Calu3 (cell line): ENCODE measurements at regions not wholly inside any gene's neighbourhood (a gene's known extent, or its start where the extent isn't known, plus 50 kb on each side); places are given as distances from the start of the nearest gene placed in this dataset.

Source experiments
- BruUV-seq: library from RNA; stranded (reverse); fragments of 400-500 nt; replicated peaks from 2 replicates; lab custom pipeline; 2021; lab: Mats Ljungman, UMichigan
- CTCF ChIA-PET: fragments of 300-600 bp; sonication (Branson Sonifier 250); formaldehyde crosslinking; loops from one replicate; lab custom pipeline; 2022; ENCODE audit warnings: antibody characterized with exemption; lab: Charles Lee
- DNase-seq: peaks from one replicate; pipeline ENCODE4 v3.0.0; 2022
- H3K27ac Mint-ChIP-seq: one replicate; pipeline ENCODE4 v1.8.0; 2022; ENCODE audit warnings: mixed read lengths; ENCODE audit not compliant: unreplicated experiment
- H3K27me3 Mint-ChIP-seq: one replicate; pipeline ENCODE4 v1.8.0; 2022; ENCODE audit warnings: mixed read lengths; ENCODE audit not compliant: unreplicated experiment
- H3K36me3 Mint-ChIP-seq: one replicate; pipeline ENCODE4 v1.8.0; 2022; ENCODE audit warnings: mild to moderate bottlenecking, moderate library complexity, mixed read lengths; ENCODE audit not compliant: insufficient read depth, unreplicated experiment
- H3K4me1 Mint-ChIP-seq: one replicate; pipeline ENCODE4 v1.8.0; 2022; ENCODE audit warnings: mild to moderate bottlenecking, low read depth, mixed read lengths; ENCODE audit not compliant: unreplicated experiment
- H3K4me3 Mint-ChIP-seq: one replicate; pipeline ENCODE4 v1.8.0; 2022; ENCODE audit warnings: mild to moderate bottlenecking, low read depth, moderate library complexity, mixed read lengths; ENCODE audit not compliant: unreplicated experiment
- H3K9me3 Mint-ChIP-seq: one replicate; pipeline ENCODE4 v1.8.0; 2022; ENCODE audit warnings: low read depth, mixed read lengths; ENCODE audit not compliant: unreplicated experiment
- intact Hi-C: fragments of 100-400 bp; cut with micrococcal nuclease; formaldehyde crosslinking; loops from one replicate; pipeline ENCODE4 v1.10.0; 2022; ENCODE audit not compliant: unreplicated experiment
- TF ChIP-seq, protein P1 (sequence below): fragments of 200-600 bp; IDR thresholded peaks from one replicate; pipeline ENCODE4 v1.8.0; 2022; ENCODE audit warnings: antibody characterized with exemption; ENCODE audit not compliant: unreplicated experiment

DNA sequence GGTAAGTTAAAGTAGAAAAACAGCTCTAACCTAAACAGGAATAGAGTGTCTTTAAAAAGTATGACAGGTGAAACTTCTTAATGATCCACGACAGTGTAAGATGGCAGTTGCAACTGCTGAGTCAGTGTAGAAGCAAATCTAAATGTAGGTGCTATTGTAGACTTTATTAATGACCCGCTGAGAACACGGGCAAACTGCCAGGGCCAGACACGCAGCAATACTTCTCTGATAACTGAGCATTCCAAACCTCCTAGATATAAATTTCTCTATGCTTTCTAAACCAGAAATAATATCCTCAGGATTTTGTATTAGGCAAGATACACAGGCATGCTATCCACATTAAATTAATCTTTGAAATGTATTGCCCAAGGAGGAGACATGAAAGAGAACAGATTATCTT is 1076.4 kb downstream of the HACE1 start:
- TF ChIP-seq, protein P1, sequence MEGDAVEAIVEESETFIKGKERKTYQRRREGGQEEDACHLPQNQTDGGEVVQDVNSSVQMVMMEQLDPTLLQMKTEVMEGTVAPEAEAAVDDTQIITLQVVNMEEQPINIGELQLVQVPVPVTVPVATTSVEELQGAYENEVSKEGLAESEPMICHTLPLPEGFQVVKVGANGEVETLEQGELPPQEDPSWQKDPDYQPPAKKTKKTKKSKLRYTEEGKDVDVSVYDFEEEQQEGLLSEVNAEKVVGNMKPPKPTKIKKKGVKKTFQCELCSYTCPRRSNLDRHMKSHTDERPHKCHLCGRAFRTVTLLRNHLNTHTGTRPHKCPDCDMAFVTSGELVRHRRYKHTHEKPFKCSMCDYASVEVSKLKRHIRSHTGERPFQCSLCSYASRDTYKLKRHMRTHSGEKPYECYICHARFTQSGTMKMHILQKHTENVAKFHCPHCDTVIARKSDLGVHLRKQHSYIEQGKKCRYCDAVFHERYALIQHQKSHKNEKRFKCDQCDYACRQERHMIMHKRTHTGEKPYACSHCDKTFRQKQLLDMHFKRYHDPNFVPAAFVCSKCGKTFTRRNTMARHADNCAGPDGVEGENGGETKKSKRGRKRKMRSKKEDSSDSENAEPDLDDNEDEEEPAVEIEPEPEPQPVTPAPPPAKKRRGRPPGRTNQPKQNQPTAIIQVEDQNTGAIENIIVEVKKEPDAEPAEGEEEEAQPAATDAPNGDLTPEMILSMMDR, result no peak
- intact Hi-C loops, result no loop called here
- CTCF ChIA-PET, result no interaction called here
- BruUV-seq, result no TSS peak
- Mint-ChIP-seq H3K36me3 (no peaks in the 10 kb centered on the region), H3K27me3 (no peaks in the 10 kb centered on the region), H3K4me3 (no peak overlapping the region), H3K27ac (no peak overlapping the region), H3K9me3 (no peaks in the 10 kb centered on the region), H3K4me1 (no peaks in the 10 kb centered on the region)
- DNase-seq, result peak; percentile 42

DNA sequence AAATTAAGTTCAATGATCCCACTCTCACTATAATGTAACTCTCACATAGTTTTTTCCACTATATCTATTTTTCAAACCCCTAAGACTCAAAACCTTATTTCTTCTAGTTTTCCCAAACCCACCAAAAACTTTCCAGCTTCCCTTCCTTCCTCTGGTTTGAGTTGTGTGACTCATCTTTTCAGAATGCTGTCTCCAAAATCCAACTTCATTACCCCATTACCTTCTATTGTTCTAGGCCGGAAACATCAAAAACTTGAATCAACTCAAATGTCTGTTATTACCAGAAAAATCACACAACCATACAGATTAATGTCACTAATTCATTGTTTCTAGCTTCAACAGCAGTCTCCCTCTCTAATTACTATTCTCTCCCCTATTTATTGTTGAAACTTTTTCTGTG is 1090.3 kb downstream of the HACE1 start:
- H3K4me1 Mint-ChIP-seq, result no peaks in the 10 kb centered on the region
- no peak overlapping the region for H3K4me3 Mint-ChIP-seq
- BruUV-seq, result no TSS peak
- CTCF ChIA-PET, result no interaction called here
- TF ChIP-seq, protein P1, result no peak
- H3K27ac Mint-ChIP-seq, result no peak overlapping the region
- H3K36me3 Mint-ChIP-seq, result no peaks in the 10 kb centered on the region
- H3K9me3 Mint-ChIP-seq, result no peaks in the 10 kb centered on the region
- no peak for DNase-seq
- no peaks in the 10 kb centered on the region for H3K27me3 Mint-ChIP-seq
- intact Hi-C loops, result no loop called here

DNA sequence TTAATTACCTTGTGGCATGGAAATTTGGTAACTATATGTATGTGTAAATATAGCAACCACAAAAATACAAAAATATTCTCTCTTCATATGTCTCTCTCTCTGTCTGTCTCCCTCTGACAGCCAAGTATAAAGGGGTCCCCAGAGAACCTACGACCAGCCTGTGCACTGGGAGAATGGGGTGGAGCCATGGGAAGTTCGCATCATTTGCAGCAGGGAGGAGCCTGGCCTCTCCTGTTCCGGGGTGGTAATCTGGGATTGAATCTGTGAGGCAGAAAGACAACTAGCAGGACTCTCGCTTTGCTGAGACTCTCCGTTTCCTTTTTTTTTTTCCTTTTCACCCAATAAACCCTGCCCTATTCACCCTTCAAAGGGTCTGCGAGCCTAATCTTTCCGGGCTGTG is 1109.1 kb downstream of the HACE1 start:
- Mint-ChIP-seq H3K4me1 (no peaks in the 10 kb centered on the region), H3K36me3 (no peaks in the 10 kb centered on the region)
- no TSS peak for BruUV-seq

DNA sequence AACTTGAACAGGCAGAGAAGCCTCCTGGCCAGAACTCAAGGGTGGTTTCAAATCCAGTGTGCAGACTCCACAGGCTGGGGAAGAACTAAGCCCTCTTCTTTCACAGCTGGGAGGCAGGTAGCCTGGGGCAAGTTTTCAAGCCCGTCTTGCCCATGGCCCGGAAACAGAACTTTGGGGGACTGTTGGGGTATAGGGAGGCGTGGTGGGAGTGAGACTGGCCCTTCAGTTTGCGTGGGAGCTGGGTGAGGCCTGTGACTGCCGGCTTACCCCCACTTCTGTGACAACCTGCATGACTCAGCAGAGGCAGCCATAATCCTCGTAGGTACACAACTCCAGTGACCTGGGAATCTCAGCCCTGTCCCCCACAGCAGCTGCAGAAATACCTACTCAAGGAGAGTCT is 1125.7 kb downstream of the HACE1 start:
- no peaks in the 10 kb centered on the region for H3K36me3 Mint-ChIP-seq
- TF ChIP-seq, protein P1, result no peak
- peaks cover 2% of the 10 kb centered on the region for H3K9me3 Mint-ChIP-seq
- no peaks in the 10 kb centered on the region for H3K27me3 Mint-ChIP-seq
- H3K27ac Mint-ChIP-seq, result no peak overlapping the region
- no peak for DNase-seq
- no peaks in the 10 kb centered on the region for H3K4me1 Mint-ChIP-seq
- no peak overlapping the region for H3K4me3 Mint-ChIP-seq
- intact Hi-C loops, result no loop called here
- CTCF ChIA-PET, result no interaction called here
- no TSS peak for BruUV-seq

More for the DNA sequence above, 1109.1 kb downstream of the HACE1 start:
- Mint-ChIP-seq H3K27ac (no peak overlapping the region), H3K27me3 (no peaks in the 10 kb centered on the region), H3K4me3 (no peak overlapping the region), H3K9me3 (peaks cover 3% of the 10 kb centered on the region)
- intact Hi-C loops, result no loop called here
- CTCF ChIA-PET, result no interaction called here
- DNase-seq, result no peak
- TF ChIP-seq, protein P1, result no peak

DNA sequence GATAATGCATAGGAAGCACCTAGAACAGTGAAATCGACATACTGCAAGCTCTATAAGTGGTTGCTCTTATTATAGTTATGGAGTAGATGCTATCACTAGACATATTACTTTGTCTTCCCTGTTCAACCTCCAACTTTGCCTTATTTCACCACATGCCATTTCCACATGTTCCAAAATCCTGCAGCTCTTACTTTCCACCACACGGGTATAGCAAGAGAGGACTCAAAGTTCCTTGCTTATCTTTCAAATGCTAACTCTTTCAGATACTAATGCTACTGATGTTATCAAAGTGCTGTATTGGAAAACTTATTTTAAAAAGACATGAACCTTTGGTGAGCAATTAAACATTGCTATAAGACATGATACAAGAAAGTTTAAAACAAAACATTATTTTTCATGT is 1130.1 kb downstream of the HACE1 start:
- H3K9me3 Mint-ChIP-seq, result no peaks in the 10 kb centered on the region
- no peak for DNase-seq
- TF ChIP-seq, protein P1, result no peak
- CTCF ChIA-PET, result no interaction called here
- no peaks in the 10 kb centered on the region for H3K27me3 Mint-ChIP-seq
- H3K4me1 Mint-ChIP-seq, result no peaks in the 10 kb centered on the region
- intact Hi-C loops, result no loop called here
- no TSS peak for BruUV-seq
- H3K36me3 Mint-ChIP-seq, result no peaks in the 10 kb centered on the region
- H3K4me3 Mint-ChIP-seq, result no peak overlapping the region
- H3K27ac Mint-ChIP-seq, result no peak overlapping the region
